GM23338 (cell line): ENCODE measurements at regions not wholly inside any gene's neighbourhood (a gene's known extent, or its start where the extent isn't known, plus 50 kb on each side); places are given as distances from the start of the nearest gene placed in this dataset.

Experiments used
- CREB1 ChIP-seq: fragments of 250-450 bp; sonication (Bioruptor Pico); IDR thresholded peaks from 2 replicates; pipeline ENCODE4 v1.5.0; 2020; ENCODE audit warnings: low read depth, mild to moderate bottlenecking, moderate library complexity
- ETS1 ChIP-seq: IDR thresholded peaks from 2 replicates; pipeline ENCODE4 v1.6.1; 2016; ENCODE audit warnings: antibody characterized with exemption
- EZH2 ChIP-seq: fragments of 200-600 bp; sonication (generic); IDR thresholded peaks from one replicate; pipeline ENCODE4 v1.8.0; 2017; ENCODE audit warnings: antibody characterized with exemption, mild to moderate bottlenecking, low read depth; ENCODE audit not compliant: unreplicated experiment
- EZH2phosphoT487 ChIP-seq: fragments of 200-600 bp; sonication (generic); IDR thresholded peaks from one replicate; pipeline ENCODE4 v1.8.1; 2018; ENCODE audit warnings: antibody characterized with exemption; ENCODE audit not compliant: unreplicated experiment
- NANOG ChIP-seq: IDR thresholded peaks from 2 replicates; pipeline ENCODE4 v1.6.1; 2016; ENCODE audit warnings: antibody characterized with exemption, borderline replicate concordance
- POLR2AphosphoS5 ChIP-seq: IDR thresholded peaks from 2 replicates; pipeline ENCODE4 v1.6.1; 2016; ENCODE audit warnings: antibody characterized with exemption, low read depth
- REST ChIP-seq: IDR thresholded peaks from one replicate; pipeline ENCODE4 v1.6.1; 2018; ENCODE audit warnings: antibody characterized with exemption; ENCODE audit not compliant: unreplicated experiment
- ZNF114 ChIP-seq: fragments of 250-450 bp; sonication (Bioruptor Pico); IDR thresholded peaks from 2 replicates; pipeline ENCODE4 v1.5.0; 2020; ENCODE audit warnings: mild to moderate bottlenecking, moderate library complexity
- ZNF462 ChIP-seq: fragments of 250-450 bp; sonication (Bioruptor Pico); IDR thresholded peaks from 2 replicates; pipeline ENCODE4 v1.5.0; 2020; ENCODE audit warnings: mild to moderate bottlenecking, moderate library complexity

GRCh38 chr4:136967069-136967468 is 565.2 kb downstream of the PCDH18 start (continued):
- no peak for TF ChIP-seq ZNF462 (CRISPR knock-in tag)
- TF ChIP-seq NANOG, result no peak
- no peak for TF ChIP-seq ETS1
- no peak for TF ChIP-seq POLR2AphosphoS5
- no peak for TF ChIP-seq EZH2phosphoT487
- TF ChIP-seq REST, result no peak
- TF ChIP-seq EZH2, result no peak
- TF ChIP-seq CREB1 (CRISPR knock-in tag), result no peak
- no peak for TF ChIP-seq ZNF114 (CRISPR knock-in tag)
